ENCODE measurements at regions not wholly inside any gene's neighbourhood (a gene's known extent, or its start where the extent isn't known, plus 50 kb on each side); places are given as distances from the start of the nearest gene placed in this dataset.

- ChIA-PET CTCF (no interaction called here), POLR2A (no interaction called here)
- H3K27me3 Mint-ChIP-seq (ENCODE audit: low read depth) = no peaks in the 10 kb centered on the region
- H3K27ac Mint-ChIP-seq = no peak overlapping the region
- no peak for TF ChIP-seq GABPB1 (CRISPR knock-in tag; IDR thresholded peaks at IDR 0.05)
- no peaks in the 10 kb centered on the region for H3K4me1 Mint-ChIP-seq
- no peak overlapping the region for H3K4me3 Mint-ChIP-seq
- DNase-seq (ENCODE audit: low spot score) (no peak), ATAC-seq (no peak)
- no peaks in the 10 kb centered on the region for H3K36me3 Mint-ChIP-seq
- no peaks in the 10 kb centered on the region for H3K9me3 Mint-ChIP-seq
Observed at GRCh38 chr15:95588056-95588455, 742.4 kb upstream of the NR2F2 start.

DNA sequence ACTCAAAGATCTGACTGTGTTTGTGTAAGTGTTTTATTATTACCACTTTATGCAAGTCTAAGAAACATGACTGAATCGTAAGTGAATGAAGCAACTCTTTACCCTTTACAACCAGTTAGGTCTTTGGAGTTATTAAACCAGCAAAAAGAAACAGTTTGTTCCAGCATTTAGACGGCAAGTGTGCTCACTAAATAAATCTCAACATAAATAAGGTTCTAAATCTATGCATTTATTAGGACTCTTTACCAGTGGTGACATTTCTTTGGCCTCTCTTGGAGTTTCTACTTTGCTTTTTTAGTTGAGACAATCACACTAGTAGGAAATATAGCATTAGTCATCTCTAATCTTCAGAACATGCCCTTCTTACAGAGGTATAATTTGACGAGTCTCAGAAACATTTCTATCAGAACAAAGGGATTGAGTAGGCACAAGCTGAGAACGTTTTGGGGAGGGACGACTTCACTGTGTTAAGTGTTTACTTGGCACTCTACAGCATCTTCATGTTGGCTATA lies 739.9 kb upstream of the NR2F2 start:
- H3K4me1 Mint-ChIP-seq = no peaks in the 10 kb centered on the region
- DNase-seq (ENCODE audit: low spot score) = no peak
- ATAC-seq = no peak
- no peaks in the 10 kb centered on the region for H3K36me3 Mint-ChIP-seq
- no peak overlapping the region for H3K27ac Mint-ChIP-seq
- POLR2A ChIA-PET = interaction anchor here (0.6 kb wide), 1 partner anchor 941 kb away, joined by 7 read pairs; no protein-coding TSS in a partner anchor
- no peak overlapping the region for H3K4me3 Mint-ChIP-seq
- no peaks in the 10 kb centered on the region for H3K9me3 Mint-ChIP-seq
- no peaks in the 10 kb centered on the region for H3K27me3 Mint-ChIP-seq (ENCODE audit: low read depth)
- TF ChIP-seq, protein P1, sequence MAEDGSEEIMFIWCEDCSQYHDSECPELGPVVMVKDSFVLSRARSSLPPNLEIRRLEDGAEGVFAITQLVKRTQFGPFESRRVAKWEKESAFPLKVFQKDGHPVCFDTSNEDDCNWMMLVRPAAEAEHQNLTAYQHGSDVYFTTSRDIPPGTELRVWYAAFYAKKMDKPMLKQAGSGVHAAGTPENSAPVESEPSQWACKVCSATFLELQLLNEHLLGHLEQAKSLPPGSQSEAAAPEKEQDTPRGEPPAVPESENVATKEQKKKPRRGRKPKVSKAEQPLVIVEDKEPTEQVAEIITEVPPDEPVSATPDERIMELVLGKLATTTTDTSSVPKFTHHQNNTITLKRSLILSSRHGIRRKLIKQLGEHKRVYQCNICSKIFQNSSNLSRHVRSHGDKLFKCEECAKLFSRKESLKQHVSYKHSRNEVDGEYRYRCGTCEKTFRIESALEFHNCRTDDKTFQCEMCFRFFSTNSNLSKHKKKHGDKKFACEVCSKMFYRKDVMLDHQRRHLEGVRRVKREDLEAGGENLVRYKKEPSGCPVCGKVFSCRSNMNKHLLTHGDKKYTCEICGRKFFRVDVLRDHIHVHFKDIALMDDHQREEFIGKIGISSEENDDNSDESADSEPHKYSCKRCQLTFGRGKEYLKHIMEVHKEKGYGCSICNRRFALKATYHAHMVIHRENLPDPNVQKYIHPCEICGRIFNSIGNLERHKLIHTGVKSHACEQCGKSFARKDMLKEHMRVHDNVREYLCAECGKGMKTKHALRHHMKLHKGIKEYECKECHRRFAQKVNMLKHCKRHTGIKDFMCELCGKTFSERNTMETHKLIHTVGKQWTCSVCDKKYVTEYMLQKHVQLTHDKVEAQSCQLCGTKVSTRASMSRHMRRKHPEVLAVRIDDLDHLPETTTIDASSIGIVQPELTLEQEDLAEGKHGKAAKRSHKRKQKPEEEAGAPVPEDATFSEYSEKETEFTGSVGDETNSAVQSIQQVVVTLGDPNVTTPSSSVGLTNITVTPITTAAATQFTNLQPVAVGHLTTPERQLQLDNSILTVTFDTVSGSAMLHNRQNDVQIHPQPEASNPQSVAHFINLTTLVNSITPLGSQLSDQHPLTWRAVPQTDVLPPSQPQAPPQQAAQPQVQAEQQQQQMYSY (CRISPR knock-in tag; IDR thresholded peaks at IDR 0.05) = no peak
- TF ChIP-seq ZNF423 (CRISPR knock-in tag; IDR thresholded peaks at IDR 0.05) (no peak), TP53 (CRISPR knock-in tag; IDR thresholded peaks at IDR 0.05) (no peak), STAT6 (CRISPR knock-in tag; conservative IDR thresholded peaks at IDR 0.05; ENCODE audit: low read depth) (no peak), GRHL2 (CRISPR knock-in tag; IDR thresholded peaks at IDR 0.05; ENCODE audit: insufficient replicate concordance, severe bottlenecking) (no peak)
- TF ChIP-seq, protein P2, sequence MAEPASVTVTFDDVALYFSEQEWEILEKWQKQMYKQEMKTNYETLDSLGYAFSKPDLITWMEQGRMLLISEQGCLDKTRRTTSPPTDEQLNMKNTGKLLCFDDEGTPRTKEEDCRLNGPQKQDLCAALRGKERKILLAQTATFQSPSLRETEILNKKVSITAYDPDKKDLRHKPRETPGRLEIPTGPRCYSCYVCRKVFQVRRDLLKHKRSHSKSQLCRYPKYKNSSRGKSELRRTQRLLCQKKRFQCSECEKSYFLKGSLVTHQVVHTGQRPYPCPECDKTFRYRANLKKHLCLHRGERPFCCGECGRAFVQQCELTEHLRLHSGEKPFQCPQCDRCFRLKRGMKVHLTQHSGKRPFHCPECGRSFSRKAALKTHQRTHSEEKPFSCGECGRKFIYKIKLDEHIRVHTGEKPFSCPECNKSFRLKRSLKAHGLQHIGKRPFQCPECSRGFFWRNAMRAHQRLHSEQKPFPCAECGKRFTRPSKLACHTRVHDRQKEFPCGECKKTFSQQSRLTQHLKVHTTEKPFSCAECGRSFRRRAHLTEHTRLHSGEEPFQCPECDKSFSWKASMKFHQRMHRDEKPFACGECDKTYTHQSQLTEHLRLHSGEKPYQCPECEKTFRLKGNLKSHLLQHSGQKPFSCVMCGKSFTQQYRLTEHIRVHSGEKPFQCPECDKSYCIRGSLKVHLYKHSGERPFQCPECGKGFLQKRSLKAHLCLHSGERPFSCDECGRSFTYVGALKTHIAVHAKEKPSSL (CRISPR knock-in tag; conservative IDR thresholded peaks at IDR 0.05) = no peak
- TF ChIP-seq, protein P3, sequence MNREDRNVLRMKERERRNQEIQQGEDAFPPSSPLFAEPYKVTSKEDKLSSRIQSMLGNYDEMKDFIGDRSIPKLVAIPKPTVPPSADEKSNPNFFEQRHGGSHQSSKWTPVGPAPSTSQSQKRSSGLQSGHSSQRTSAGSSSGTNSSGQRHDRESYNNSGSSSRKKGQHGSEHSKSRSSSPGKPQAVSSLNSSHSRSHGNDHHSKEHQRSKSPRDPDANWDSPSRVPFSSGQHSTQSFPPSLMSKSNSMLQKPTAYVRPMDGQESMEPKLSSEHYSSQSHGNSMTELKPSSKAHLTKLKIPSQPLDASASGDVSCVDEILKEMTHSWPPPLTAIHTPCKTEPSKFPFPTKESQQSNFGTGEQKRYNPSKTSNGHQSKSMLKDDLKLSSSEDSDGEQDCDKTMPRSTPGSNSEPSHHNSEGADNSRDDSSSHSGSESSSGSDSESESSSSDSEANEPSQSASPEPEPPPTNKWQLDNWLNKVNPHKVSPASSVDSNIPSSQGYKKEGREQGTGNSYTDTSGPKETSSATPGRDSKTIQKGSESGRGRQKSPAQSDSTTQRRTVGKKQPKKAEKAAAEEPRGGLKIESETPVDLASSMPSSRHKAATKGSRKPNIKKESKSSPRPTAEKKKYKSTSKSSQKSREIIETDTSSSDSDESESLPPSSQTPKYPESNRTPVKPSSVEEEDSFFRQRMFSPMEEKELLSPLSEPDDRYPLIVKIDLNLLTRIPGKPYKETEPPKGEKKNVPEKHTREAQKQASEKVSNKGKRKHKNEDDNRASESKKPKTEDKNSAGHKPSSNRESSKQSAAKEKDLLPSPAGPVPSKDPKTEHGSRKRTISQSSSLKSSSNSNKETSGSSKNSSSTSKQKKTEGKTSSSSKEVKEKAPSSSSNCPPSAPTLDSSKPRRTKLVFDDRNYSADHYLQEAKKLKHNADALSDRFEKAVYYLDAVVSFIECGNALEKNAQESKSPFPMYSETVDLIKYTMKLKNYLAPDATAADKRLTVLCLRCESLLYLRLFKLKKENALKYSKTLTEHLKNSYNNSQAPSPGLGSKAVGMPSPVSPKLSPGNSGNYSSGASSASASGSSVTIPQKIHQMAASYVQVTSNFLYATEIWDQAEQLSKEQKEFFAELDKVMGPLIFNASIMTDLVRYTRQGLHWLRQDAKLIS (CRISPR knock-in tag; IDR thresholded peaks at IDR 0.05; ENCODE audit: borderline replicate concordance) = no peak
- TF ChIP-seq, protein P4, sequence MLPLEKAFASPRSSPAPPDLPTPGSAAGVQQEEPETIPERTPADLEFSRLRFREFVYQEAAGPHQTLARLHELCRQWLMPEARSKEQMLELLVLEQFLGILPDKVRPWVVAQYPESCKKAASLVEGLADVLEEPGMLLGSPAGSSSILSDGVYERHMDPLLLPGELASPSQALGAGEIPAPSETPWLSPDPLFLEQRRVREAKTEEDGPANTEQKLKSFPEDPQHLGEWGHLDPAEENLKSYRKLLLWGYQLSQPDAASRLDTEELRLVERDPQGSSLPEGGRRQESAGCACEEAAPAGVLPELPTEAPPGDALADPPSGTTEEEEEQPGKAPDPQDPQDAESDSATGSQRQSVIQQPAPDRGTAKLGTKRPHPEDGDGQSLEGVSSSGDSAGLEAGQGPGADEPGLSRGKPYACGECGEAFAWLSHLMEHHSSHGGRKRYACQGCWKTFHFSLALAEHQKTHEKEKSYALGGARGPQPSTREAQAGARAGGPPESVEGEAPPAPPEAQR (CRISPR knock-in tag; IDR thresholded peaks at IDR 0.05) = no peak
- CTCF ChIA-PET = no interaction called here
